Lower leg skin (tissue), 3 donors: ENCODE measurements at regions not wholly inside any gene's neighbourhood (a gene's known extent, or its start where the extent isn't known, plus 50 kb on each side); places are given as distances from the start of the nearest gene placed in this dataset.

Source experiments
- POLR2A ChIP-seq, 2 donors: fragments of 450-650 bp; IDR thresholded peaks; one replicate each; pipeline ENCODE4 v1.6.1; 2016 to 2017; ENCODE audit warnings: antibody characterized with exemption in 2 of 2, mild to moderate bottlenecking in 1 of 2, moderate library complexity in 1 of 2
- TF ChIP-seq, protein P1 (sequence below), 3 donors: fragments of 450-650 bp; IDR thresholded peaks; one replicate each; pipeline ENCODE4 v1.5.1; 2016; ENCODE audit warnings: antibody characterized with exemption in 3 of 3, mild to moderate bottlenecking in 3 of 3, moderate library complexity in 2 of 3

DNA sequence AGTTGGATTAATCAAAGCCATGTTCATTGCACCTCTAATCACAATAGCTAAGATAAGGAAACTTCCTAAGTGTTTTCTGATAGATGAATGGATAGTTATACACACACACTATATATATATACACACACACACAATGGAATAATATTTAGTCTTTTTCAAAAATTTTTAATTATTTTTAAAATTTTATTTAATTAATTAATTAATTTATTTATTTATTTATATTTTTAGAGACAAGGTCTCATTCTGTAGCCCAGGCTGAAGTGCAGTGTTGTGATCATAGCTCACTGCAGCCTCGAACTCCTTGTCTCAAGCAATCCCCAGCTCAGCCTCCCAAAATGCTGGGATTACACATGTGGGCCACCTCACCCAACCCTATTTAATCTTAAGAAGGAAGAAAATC lies 481.0 kb upstream of the TNP1 start:
- TF ChIP-seq, protein P1, sequence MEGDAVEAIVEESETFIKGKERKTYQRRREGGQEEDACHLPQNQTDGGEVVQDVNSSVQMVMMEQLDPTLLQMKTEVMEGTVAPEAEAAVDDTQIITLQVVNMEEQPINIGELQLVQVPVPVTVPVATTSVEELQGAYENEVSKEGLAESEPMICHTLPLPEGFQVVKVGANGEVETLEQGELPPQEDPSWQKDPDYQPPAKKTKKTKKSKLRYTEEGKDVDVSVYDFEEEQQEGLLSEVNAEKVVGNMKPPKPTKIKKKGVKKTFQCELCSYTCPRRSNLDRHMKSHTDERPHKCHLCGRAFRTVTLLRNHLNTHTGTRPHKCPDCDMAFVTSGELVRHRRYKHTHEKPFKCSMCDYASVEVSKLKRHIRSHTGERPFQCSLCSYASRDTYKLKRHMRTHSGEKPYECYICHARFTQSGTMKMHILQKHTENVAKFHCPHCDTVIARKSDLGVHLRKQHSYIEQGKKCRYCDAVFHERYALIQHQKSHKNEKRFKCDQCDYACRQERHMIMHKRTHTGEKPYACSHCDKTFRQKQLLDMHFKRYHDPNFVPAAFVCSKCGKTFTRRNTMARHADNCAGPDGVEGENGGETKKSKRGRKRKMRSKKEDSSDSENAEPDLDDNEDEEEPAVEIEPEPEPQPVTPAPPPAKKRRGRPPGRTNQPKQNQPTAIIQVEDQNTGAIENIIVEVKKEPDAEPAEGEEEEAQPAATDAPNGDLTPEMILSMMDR (IDR thresholded peaks at IDR 0.05): no peak
- no peak for TF ChIP-seq POLR2A (IDR thresholded peaks at IDR 0.05)
